Left renal cortex interstitium (tissue), 4 donors: ENCODE measurements at regions not wholly inside any gene's neighbourhood (a gene's known extent, or its start where the extent isn't known, plus 50 kb on each side); places are given as distances from the start of the nearest gene placed in this dataset.
A peak's percentile ranks its signal among the peaks of the same experiment; 100 is the strongest.
"Not testable (repeated sequence)": the region's sequence is repeated elsewhere in the genome, so short reads cannot be mapped to it uniquely, and the experiment has no call there.

Experiments used
- DNase-seq, 4 donors: peaks; one replicate each; pipeline ENCODE4 v3.0.0-alpha.2; 2013; ENCODE audit warnings: low read depth in 4 of 4, low spot score in 2 of 4, missing footprints in 1 of 4

- no peak for DNase-seq
Measured at GRCh38 chr1:67908250-67908936, 75.1 kb upstream of the GNG12 start.

DNA sequence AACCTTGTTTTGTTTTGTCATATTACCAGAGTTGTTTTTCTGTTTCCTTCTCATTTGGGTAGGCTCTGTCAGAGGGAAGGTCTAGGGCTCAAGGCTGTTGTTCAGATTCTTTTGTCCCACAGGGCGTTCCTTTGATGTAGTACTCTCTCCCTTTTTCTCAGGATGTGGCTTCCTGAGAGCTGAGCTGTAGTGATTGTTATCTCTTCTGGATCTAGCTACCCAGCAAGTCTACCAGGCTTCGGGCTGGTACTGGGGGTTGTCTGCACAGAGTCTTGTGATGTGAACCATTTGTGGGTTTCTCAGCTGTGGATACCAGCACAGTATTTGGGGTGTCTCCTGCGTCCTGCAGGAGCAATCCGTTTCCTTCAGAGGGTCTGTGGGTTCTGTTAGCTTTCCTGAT is 74.2 kb upstream of the GNG12 start:
- DNase-seq, result not testable (repeated sequence)

GRCh38 chr1:67906015-67906414 is 72.7 kb upstream of the GNG12 start:
- not testable (repeated sequence) for DNase-seq

GRCh38 chr1:67902546-67903223 is 69.4 kb upstream of the GNG12 start:
- not testable (repeated sequence) for DNase-seq

- DNase-seq, result no peak
Measured at GRCh38 chr1:67898033-67898726, 64.9 kb upstream of the GNG12 start.

- peak in 2 of 4 donors; percentile 21 for DNase-seq
Measured at GRCh38 chr1:67897270-67897949, 64.1 kb upstream of the GNG12 start.

GRCh38 chr1:67896826-67897225 is 63.6 kb upstream of the GNG12 start:
- no peak for DNase-seq

DNA sequence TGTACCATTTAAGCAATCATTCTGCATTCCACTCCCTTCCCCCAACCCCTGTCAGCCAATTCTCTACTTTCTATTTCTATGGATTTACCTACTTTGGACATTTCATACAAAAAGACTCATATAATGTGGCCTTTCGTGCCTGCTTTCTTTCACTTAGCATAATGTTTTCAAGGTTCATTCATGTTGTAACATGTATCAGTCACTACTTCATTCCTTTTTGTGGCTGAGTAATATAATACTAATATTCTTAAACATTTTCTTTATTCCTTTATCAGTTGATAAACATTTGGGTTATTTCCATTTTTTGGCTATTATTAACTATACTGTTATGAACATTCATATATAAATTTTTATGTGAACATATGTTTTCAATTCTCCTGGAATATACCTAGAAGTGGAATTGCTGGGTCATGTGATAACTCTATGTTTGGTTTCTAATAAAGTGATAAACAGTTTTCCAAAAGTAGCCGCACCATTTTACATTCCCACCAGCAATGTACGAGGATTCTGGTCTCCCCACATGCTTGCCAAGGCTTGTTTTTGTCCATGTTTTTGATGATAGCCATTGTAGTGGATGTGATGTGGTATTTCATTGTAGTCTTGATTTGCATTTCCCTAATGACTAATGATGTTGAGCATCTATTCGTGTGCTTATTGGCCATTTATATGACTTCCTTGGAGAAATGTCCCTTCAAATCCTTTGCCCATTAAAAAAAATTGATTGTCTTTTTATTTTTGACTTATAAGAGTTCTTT is 61.9 kb upstream of the GNG12 start:
- no peak for DNase-seq

- DNase-seq, result no peak
Measured at GRCh38 chr1:67893126-67893495, 59.8 kb upstream of the GNG12 start.

DNA sequence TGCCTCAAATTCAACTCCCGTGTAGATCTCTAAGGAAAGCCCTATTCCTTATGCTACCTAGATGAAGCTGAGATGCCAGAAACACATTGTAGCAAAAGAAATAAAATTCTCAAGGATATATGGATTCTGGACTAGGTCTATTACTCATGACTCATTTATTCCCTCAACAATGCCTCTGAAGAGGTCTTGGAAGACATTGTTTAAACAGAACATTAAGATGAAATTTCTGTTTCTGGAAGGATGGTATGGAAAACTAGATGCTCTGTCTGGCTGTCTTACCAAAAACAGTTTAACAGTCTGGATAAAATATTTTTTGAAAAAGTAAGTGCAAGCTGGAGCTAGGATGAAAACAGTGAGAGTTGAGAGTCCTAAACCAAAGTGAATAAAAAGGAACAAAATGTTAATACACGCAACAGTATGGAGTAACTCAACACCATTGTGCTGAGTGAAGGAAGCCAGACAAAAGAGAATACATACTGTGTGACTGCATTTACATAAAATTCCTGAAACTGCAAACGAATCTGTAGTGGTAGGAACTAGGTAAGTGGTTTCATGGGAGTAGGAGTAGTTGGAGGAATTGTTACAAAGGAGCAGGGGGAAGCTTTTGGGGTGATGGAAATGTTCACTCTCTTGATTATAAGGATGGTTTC is 59.3 kb upstream of the GNG12 start:
- no peak for DNase-seq

DNA sequence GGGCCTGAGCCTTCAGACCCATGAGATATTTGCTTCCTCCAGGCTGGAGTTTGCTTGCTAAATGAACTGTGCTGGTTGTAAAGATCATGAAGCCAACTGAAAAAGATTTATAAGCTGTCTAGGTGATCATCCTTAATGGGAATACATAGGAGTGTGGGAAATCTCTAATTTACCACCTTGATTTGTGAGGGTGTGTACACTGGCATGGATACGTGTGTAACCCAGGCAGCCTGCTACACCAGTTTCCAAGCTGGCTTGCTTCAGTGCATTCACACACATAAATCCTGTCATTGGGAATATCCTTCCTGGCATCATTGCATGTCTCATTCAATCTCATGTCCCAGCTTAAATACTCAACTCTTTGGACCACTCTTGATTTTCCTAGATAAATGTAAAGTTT is 57.6 kb upstream of the GNG12 start:
- DNase-seq, result no peak

DNA sequence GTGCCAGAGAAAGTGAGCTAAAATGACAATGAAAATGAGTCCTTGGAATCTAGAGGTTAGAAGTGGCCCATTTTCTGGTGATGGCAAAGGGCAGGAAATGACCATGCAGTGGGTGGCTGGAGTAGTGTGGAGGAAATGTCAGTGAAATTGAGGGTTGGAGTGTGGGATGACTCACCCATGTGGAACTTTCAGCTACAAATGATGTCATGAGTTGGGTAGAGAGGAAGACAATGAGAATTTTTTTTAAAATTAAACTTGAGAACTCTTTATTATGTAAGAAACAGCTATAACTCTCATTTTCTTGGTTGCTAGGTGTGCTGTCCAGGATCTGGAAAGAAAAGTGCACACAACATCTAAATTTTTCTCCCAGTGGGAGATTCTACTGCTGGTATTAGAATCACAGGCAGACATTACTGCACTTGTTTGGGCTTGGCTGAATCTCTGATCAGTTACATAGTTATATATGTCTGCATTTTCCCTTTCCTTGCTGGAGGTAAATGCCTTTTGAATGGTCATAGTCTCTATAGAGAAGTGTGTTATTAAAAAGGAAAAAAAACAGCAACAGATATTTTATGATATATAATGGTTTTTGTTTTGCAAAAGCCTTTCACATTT is 56.8 kb upstream of the GNG12 start:
- no peak for DNase-seq

DNA sequence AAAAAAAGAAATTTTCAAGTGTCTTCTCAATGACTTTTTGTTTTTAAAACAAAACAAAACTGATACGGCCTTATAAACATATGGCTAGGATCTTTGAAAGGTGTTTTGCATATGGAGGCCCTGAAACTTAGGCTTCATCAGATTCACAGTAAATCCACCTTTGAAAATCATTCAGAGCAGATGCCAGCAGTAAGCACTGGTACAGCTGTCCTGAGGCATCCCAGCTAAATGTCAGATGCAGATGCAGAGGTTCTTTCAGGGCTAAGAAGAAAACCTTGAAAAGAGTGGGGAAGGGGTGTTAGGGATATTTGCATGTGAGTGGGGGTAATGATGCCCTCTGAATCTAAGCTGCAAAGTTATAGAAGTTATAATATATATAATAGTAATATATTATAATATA is 56.2 kb upstream of the GNG12 start:
- DNase-seq, result no peak

DNA sequence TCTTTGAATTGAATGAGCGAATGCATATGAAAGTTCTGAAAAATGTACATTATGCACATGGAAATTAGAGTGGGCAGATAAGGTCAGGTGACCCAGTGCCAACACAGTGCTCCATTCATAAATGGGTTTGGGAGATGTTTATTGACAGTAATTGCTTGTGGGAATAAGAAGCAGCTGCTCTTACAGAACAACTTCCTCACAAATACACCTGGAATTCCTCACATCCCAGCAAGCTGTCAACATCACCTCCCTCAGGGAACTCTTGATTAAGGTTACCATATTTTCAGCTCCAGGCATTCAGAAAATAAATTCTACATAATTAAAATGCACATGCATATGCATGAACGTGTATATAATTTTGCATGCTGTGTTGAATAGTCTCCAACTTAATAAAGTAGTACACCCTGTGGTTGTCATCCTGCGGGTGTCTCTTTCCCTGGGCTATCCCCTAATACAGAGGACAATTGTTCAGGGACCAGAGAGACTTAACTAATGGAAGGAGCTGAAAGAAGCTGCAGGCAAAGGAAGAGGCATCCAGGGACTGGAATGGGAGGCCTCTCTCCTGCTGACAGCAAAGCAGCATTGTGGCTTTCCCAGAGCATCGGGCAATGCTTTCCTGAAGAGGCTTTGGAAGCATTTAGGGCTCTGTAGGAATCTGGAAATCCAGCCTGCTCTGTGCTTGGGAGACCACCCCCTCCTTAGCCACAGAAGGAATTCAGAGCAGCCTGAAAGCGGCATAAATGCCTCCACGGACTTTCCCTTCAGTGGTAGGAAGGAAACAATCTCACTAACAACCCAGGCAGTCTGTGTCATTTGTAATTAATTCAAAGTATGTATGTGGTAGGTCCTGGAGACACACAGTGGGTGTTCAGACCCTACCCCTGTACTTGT is 55.2 kb upstream of the GNG12 start:
- DNase-seq, result no peak

GRCh38 chr1:67887146-67887545 is 53.9 kb upstream of the GNG12 start:
- no peak for DNase-seq

DNA sequence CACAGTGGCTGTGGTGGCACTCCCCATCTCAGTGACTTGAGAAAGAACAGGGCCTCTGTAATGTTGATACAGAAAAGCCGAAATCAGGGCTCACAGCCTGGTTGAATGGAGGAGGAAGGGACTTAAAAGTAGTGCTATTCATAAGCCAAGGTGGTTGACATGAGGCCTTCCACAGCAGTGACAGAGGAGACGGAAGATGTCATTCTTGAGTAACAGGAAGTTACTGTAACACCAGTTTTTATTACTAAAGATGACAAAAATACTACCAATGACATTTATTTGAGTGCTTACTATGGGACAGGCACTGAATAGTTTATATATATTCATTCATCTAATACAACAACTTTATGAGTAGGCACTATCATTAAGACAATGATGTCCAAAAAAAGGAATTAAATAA is 52.8 kb upstream of the GNG12 start:
- DNase-seq, result no peak

DNA sequence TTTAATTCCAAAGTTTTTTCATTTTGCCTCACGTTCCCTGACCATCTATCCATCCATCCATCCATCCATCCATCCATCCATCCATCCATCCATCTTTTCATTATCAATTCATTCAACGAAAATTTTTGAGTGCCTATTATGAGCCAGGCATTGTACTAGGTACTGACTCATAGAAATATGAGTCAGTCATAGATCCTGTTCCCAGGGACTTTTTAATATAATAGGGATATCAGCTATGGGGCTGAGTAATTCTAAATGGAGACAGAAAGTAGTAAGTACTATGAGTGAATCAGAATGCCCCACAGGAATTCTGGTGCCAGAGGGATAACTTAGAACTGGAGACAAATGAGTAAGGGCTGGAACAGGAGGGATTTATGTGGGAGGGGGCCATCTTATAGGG is 49.8 kb upstream of the GNG12 start:
- no peak for DNase-seq
